Adrenal gland (tissue), 9 donors: ENCODE measurements at regions not wholly inside any gene's neighbourhood (a gene's known extent, or its start where the extent isn't known, plus 50 kb on each side); places are given as distances from the start of the nearest gene placed in this dataset.

Source experiments
- DNase-seq, 7 donors: peaks; one replicate each; pipeline ENCODE4 v3.0.0-alpha.2; 2019 to 2020
- H3K27ac ChIP-seq, 5 donors: fragments of 200-600 bp; sonication (generic) in 4 of 5; 1 replicate in 3 of 5; 2 replicates in 2 of 5; pipeline versions ENCODE4 v1.5.1 to v1.8.0; 2016 to 2020; ENCODE audit warnings: mild to moderate bottlenecking in 1 of 5
- H3K27me3 ChIP-seq: fragments of 200-600 bp; 2 replicates; pipeline ENCODE4 v1.8.0; 2021
- H3K36me3 ChIP-seq, 2 donors: fragments of 200-600 bp; replicated peaks in 1 of 2; 1 replicate in 1 of 2; 2 replicates in 1 of 2; pipeline versions ENCODE4 v1.5.1 to v1.8.0; 2018 to 2022
- H3K4me1 ChIP-seq, 2 donors: fragments of 200-600 bp; replicated peaks in 1 of 2; 1 replicate in 1 of 2; 2 replicates in 1 of 2; pipeline versions ENCODE4 v1.5.1 to v1.8.0; 2018 to 2021
- H3K4me3 ChIP-seq, 4 donors: fragments of 200-600 bp; sonication (generic) in 3 of 4; one replicate each; pipeline ENCODE4 v1.5.1; 2016 to 2018
- H3K9me3 ChIP-seq, 3 donors: fragments of 200-600 bp; sonication (generic) in 1 of 3; replicated peaks in 1 of 3; 1 replicate in 2 of 3; 2 replicates in 1 of 3; pipeline versions ENCODE4 v1.5.1 to v1.8.0; 2016 to 2021
- POLR2A ChIP-seq, 2 donors: fragments of 450-650 bp; IDR thresholded peaks; one replicate each; pipeline ENCODE4 v1.6.1; 2017; ENCODE audit warnings: antibody characterized with exemption in 2 of 2, mild to moderate bottlenecking in 2 of 2, moderate library complexity in 1 of 2
- WGBS, 4 donors: extraction: QIAGEN DNeasy Blood & Tissue Kit in 2 of 4; methylation state at CpG; one replicate each; pipeline versions ENCODE4 v1.1.5 to v1.1.7; 2013 to 2017; 5-methylcytosine and 5-hydroxymethylcytosine counted together
- intact Hi-C, 2 donors: fragments of 100-400 bp; cut with DNase I; formaldehyde crosslinking; loops; one replicate each; pipeline versions ENCODE4 v1.14.1 to v1.15.0; 2022 to 2023
- TF ChIP-seq, protein P1 (sequence below), 6 experiments: fragments of 450-650 bp in 4 of 6; fragments of 200-600 bp in 2 of 6; sonication (generic) in 1 of 6; IDR thresholded peaks; 1 replicate in 5 of 6; 2 replicates in 1 of 6; pipeline versions ENCODE4 v1.5.1 to v1.8.0; 2016 to 2021; ENCODE audit warnings: antibody characterized with exemption in 6 of 6, mild to moderate bottlenecking in 2 of 6, moderate library complexity in 1 of 6
- donor health status: healthy with polysubstance abuse.
- donor health status: Bipolar disorder and iron deficiency.
- donor health status: DM: yes; HTN: yes; CAD: no.
- donor health status: DM: no; HTN: no; CAD: no.
- donor health status: DM: no; HTN: no; CAD: no.

DNA sequence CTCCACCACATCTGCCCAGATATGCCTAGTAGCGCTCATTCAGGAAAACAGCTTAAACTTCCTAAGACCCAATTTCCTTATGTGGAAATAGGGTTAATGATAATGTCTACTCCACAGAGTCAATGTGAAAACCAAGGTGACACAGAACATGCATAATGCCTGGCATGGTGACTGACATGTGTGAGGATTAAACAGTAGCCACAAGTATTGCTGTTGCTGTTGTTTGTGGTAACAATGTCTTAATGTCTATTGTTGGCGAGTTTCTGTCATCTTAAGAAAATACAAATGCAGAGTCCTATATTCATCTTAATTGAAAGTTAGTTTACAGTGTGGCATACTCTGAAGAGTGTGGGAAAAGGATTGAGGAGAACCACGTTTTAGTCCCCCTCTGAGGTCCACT lies 75.6 kb upstream of the NGF start:
- DNase-seq, result no peak
- WGBS, 4 donors, result 73 to 78% (median 78%) methylated on average over 3 of the region's 3 CpGs
- H3K36me3 ChIP-seq, result no peaks in the 10 kb centered on the region
- H3K9me3 ChIP-seq, result no peaks in the 10 kb centered on the region
- no peak overlapping the region for H3K27ac ChIP-seq
- no peaks in the 10 kb centered on the region for H3K4me1 ChIP-seq
- TF ChIP-seq, protein P1, sequence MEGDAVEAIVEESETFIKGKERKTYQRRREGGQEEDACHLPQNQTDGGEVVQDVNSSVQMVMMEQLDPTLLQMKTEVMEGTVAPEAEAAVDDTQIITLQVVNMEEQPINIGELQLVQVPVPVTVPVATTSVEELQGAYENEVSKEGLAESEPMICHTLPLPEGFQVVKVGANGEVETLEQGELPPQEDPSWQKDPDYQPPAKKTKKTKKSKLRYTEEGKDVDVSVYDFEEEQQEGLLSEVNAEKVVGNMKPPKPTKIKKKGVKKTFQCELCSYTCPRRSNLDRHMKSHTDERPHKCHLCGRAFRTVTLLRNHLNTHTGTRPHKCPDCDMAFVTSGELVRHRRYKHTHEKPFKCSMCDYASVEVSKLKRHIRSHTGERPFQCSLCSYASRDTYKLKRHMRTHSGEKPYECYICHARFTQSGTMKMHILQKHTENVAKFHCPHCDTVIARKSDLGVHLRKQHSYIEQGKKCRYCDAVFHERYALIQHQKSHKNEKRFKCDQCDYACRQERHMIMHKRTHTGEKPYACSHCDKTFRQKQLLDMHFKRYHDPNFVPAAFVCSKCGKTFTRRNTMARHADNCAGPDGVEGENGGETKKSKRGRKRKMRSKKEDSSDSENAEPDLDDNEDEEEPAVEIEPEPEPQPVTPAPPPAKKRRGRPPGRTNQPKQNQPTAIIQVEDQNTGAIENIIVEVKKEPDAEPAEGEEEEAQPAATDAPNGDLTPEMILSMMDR (IDR thresholded peaks at IDR 0.05), result no peak
- no peak for TF ChIP-seq POLR2A (IDR thresholded peaks at IDR 0.05)
- H3K4me3 ChIP-seq, result no peak overlapping the region
- intact Hi-C loops, result no loop called here
- H3K27me3 ChIP-seq, result no peaks in the 10 kb centered on the region

DNA sequence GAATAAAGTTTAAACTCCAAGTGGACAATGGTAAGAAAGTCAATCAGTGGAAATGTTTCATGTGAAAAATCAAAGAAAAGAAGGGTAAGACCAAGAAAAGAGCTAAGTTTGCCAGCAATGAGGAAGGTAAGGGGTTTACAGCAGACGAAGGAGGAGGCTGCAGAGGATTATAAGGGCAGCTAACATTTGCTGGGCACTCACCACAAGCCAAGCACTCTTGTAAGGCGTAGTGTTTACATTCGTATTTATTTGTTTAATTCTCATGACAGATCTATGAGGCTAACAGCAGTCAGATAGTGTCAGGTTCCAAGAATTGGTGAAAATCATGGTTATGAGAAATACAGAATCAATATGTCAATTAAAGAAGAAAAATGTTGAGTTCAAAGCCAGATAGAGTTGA lies 75.2 kb upstream of the NGF start:
- intact Hi-C loops, result no loop called here
- no peaks in the 10 kb centered on the region for H3K36me3 ChIP-seq
- no peaks in the 10 kb centered on the region for H3K9me3 ChIP-seq
- no peak for TF ChIP-seq POLR2A (IDR thresholded peaks at IDR 0.05)
- TF ChIP-seq, protein P1 (IDR thresholded peaks at IDR 0.05), result no peak
- H3K27ac ChIP-seq, result no peak overlapping the region
- WGBS, 4 donors, result 78 to 91% (median 85%) methylated on average over 3 of the region's 3 CpGs
- no peaks in the 10 kb centered on the region for H3K27me3 ChIP-seq
- no peaks in the 10 kb centered on the region for H3K4me1 ChIP-seq
- no peak for DNase-seq
- no peak overlapping the region for H3K4me3 ChIP-seq

DNA sequence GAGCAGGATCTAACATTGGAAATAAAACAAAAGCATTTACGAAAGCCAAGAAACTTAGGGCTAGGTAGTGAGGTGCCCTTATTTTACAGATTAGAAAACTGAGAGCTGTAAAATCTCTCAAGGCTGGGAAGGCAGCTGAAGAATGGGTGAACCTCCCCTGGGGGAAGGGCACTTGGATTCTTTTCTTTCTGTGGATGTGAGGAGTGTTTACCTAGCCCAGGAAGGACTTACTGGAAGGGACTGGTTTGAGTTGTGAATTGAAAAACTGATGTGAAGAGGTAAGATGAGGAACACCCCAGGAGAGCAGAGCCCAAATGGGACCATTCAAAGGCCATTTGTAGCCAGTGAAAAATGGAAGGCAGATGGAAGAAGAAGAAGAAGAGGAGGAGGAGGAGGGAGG lies 74.7 kb upstream of the NGF start:
- DNase-seq, result no peak
- intact Hi-C loops, result no loop called here
- Histone ChIP-seq H3K9me3 (no peaks in the 10 kb centered on the region), H3K4me1 (no peaks in the 10 kb centered on the region), H3K4me3 (no peak overlapping the region), H3K36me3 (no peaks in the 10 kb centered on the region), H3K27ac (no peak overlapping the region), H3K27me3 (no peaks in the 10 kb centered on the region)
- TF ChIP-seq, protein P1 (IDR thresholded peaks at IDR 0.05), result no peak
- no peak for TF ChIP-seq POLR2A (IDR thresholded peaks at IDR 0.05)
- 88 to 94% (median 90%) methylated on average over 1 of the region's 1 CpG for WGBS, 4 donors

DNA sequence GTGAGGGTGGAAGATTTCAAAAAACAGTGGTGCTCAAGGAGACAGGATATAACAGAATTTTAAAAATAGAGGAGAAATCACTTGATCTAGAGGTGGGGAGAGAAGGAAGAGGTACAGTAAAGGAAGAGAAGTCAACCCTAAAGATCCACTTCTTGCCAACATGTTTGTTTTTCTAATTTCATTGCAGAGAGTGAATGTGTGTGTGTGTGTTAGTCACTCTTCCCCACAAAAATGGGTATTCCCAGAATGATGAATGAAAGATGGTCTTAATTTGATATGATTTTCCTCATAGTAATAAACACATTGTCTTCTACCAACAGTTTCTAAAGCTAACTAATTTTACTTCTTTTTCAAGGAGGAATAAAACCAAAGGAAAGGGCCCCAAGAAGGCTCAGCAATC lies 74.2 kb upstream of the NGF start:
- H3K9me3 ChIP-seq, result no peaks in the 10 kb centered on the region
- H3K4me1 ChIP-seq, result no peaks in the 10 kb centered on the region
- H3K36me3 ChIP-seq, result no peaks in the 10 kb centered on the region
- H3K4me3 ChIP-seq, result no peak overlapping the region
- H3K27ac ChIP-seq, result no peak overlapping the region
- TF ChIP-seq, protein P1 (IDR thresholded peaks at IDR 0.05), result no peak
- TF ChIP-seq POLR2A (IDR thresholded peaks at IDR 0.05), result no peak
- intact Hi-C loops, result no loop called here
- no peaks in the 10 kb centered on the region for H3K27me3 ChIP-seq
- DNase-seq, result no peak
